ENCODE measurements at regions not wholly inside any gene's neighbourhood (a gene's known extent, or its start where the extent isn't known, plus 50 kb on each side); places are given as distances from the start of the nearest gene placed in this dataset.

DNA sequence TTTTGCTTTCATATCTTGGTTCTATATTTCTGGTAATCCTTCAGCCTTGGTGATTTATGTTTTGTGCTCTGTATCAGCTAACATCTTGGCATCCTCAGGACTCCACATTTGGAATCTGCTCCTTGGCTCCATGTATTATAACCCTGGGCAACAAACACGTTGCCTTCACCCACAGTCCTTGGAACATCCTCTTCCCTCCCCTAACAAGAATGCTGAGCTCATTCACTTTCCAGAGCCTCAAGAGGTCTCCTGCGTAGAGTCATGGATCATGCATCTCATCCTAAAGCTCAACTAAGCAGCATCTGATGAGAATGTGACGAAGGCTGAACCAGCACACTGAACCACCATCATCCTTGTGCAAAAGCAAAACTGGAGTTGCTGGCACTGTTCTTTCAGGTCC, 60.5 kb upstream of the C1GALT1C1 start:
- no peaks in the 10 kb centered on the region for H3K36me3 Mint-ChIP-seq (ENCODE audit: insufficient read depth, unreplicated experiment)
- CTCF ChIA-PET, result no interaction called here
- Histone ChIP-seq H3K9me3 (no peaks in the 10 kb centered on the region), H3K4me3 (ENCODE audit: low read depth, low read length) (no peak overlapping the region), H3K36me3 (ENCODE audit: control insufficient read depth, insufficient read depth, low read length) (no peaks in the 10 kb centered on the region), H3K27me3 (replicated peaks; ENCODE audit: control insufficient read depth, insufficient read depth, low read length) (no peaks in the 10 kb centered on the region), H3K4me1 (no peaks in the 10 kb centered on the region)
- H3K27me3 Mint-ChIP-seq (ENCODE audit: insufficient read depth, unreplicated experiment), result peaks cover 3% of the 10 kb centered on the region
- no TSS peak for BruUV-seq (replicated peaks)
- H3K4me1 Mint-ChIP-seq (ENCODE audit: low read depth, unreplicated experiment), result no peaks in the 10 kb centered on the region
- POLR2A ChIA-PET, result no interaction called here
- DNase-seq, result no peak
- no peak overlapping the region for H3K27ac Mint-ChIP-seq (ENCODE audit: unreplicated experiment)
- no peaks in the 10 kb centered on the region for H3K9me3 Mint-ChIP-seq (ENCODE audit: unreplicated experiment)
- intact Hi-C loops (cut with micrococcal nuclease; ENCODE audit: unreplicated experiment), result no loop called here
- no peak for TF ChIP-seq CTCF (IDR thresholded peaks at IDR 0.05; ENCODE audit: insufficient read depth in 1 of 2, low read depth in 1 of 2, low read length in 1 of 2, severe bottlenecking in 1 of 2, unreplicated experiment in 1 of 2)
- no peak overlapping the region for H3K4me3 Mint-ChIP-seq (ENCODE audit: unreplicated experiment)

GRCh38 chrX:120680090-120680489, 50.2 kb upstream of the C1GALT1C1 start:
- Histone ChIP-seq H3K36me3 (ENCODE audit: control insufficient read depth, insufficient read depth, low read length) (no peaks in the 10 kb centered on the region), H3K9me3 (no peaks in the 10 kb centered on the region), H3K4me1 (no peaks in the 10 kb centered on the region), H3K27me3 (replicated peaks; ENCODE audit: control insufficient read depth, insufficient read depth, low read length) (no peaks in the 10 kb centered on the region), H3K4me3 (ENCODE audit: low read depth, low read length) (no peak overlapping the region)
- Mint-ChIP-seq H3K27ac (ENCODE audit: unreplicated experiment) (no peak overlapping the region), H3K4me1 (ENCODE audit: low read depth, unreplicated experiment) (no peaks in the 10 kb centered on the region), H3K9me3 (ENCODE audit: unreplicated experiment) (no peaks in the 10 kb centered on the region), H3K36me3 (ENCODE audit: insufficient read depth, unreplicated experiment) (no peaks in the 10 kb centered on the region), H3K27me3 (ENCODE audit: insufficient read depth, unreplicated experiment) (peaks cover 2% of the 10 kb centered on the region), H3K4me3 (ENCODE audit: unreplicated experiment) (no peak overlapping the region)
- no TSS peak for BruUV-seq (replicated peaks)
- no peak for TF ChIP-seq CTCF (IDR thresholded peaks at IDR 0.05; ENCODE audit: insufficient read depth in 1 of 2, low read depth in 1 of 2, low read length in 1 of 2, severe bottlenecking in 1 of 2, unreplicated experiment in 1 of 2)
- no peak for DNase-seq
- ChIA-PET POLR2A (no interaction called here), CTCF (no interaction called here)
- intact Hi-C loops (cut with micrococcal nuclease; ENCODE audit: unreplicated experiment), result no loop called here

All from Caco-2 (cell line).